CD14-positive monocyte (primary cell): ENCODE measurements at regions not wholly inside any gene's neighbourhood (a gene's known extent, or its start where the extent isn't known, plus 50 kb on each side); places are given as distances from the start of the nearest gene placed in this dataset.
A peak's percentile ranks its signal among the peaks of the same experiment; 100 is the strongest.

Experiments
- DNase-seq, 3 donors: peaks; one replicate each; pipeline ENCODE4 v3.0.0-alpha.2; 2011 to 2022
- H2AFZ ChIP-seq: 2 replicates; pipeline ENCODE4 v1.6.0; 2012; ENCODE audit warnings: mild to moderate bottlenecking, low read depth, low read length, inconsistent platforms; ENCODE audit not compliant: insufficient read depth, poor library complexity, severe bottlenecking
- H3K27ac ChIP-seq, 2 donors: 1 replicate in 1 of 2; 2 replicates in 1 of 2; pipeline ENCODE4 v1.5.1; 2012 to 2013; ENCODE audit warnings: low read length in 2 of 2, control low read depth in 1 of 2, inconsistent platforms in 1 of 2, low read depth in 1 of 2, mild to moderate bottlenecking in 1 of 2
- H3K27me3 ChIP-seq, 2 donors: one replicate each; pipeline versions ENCODE4 v1.6.0 to v1.6.1; 2011 to 2013; ENCODE audit warnings: low read length in 2 of 2; ENCODE audit not compliant: control insufficient read depth in 2 of 2, insufficient read depth in 2 of 2
- H3K36me3 ChIP-seq, 2 donors: replicated peaks in 1 of 2; 1 replicate in 1 of 2; 2 replicates in 1 of 2; pipeline versions ENCODE4 v1.5.1 to v1.6.1; 2012 to 2013; ENCODE audit warnings: low read length in 2 of 2, control low read depth in 1 of 2, inconsistent platforms in 1 of 2, mild to moderate bottlenecking in 1 of 2; ENCODE audit not compliant: insufficient read depth in 2 of 2, control insufficient read depth in 1 of 2
- H3K4me1 ChIP-seq, 2 donors: 1 replicate in 1 of 2; 2 replicates in 1 of 2; pipeline versions ENCODE4 v1.5.1 to v1.6.1; 2012 to 2013; ENCODE audit warnings: low read length in 2 of 2, control low read depth in 1 of 2, inconsistent platforms in 1 of 2, mild to moderate bottlenecking in 1 of 2, moderate library complexity in 1 of 2; ENCODE audit not compliant: insufficient read depth in 2 of 2, control insufficient read depth in 1 of 2
- H3K4me2 ChIP-seq: replicated peaks from 2 replicates; pipeline ENCODE3; 2012; ENCODE audit warnings: low read length, moderate library complexity, mild to moderate bottlenecking; ENCODE audit not compliant: poor library complexity, severe bottlenecking; ENCODE audit errors: extremely low read depth
- H3K4me3 ChIP-seq, 3 experiments: fragments of 200-600 bp in 1 of 3; sonication (generic) in 1 of 3; replicated peaks in 1 of 3; 1 replicate in 2 of 3; 2 replicates in 1 of 3; pipeline ENCODE4 v1.5.1; 2011 to 2013; ENCODE audit warnings: low read length in 3 of 3, mild to moderate bottlenecking in 3 of 3, control low read depth in 2 of 3, low read depth in 2 of 3, inconsistent platforms in 1 of 3, moderate library complexity in 1 of 3
- H3K79me2 ChIP-seq: 2 replicates; pipeline ENCODE4 v1.6.0; 2012; ENCODE audit warnings: mild to moderate bottlenecking, control low read depth, inconsistent platforms, low read length, moderate library complexity; ENCODE audit not compliant: insufficient read depth
- H3K9ac ChIP-seq: 2 replicates; pipeline ENCODE4 v1.6.0; 2017; ENCODE audit warnings: low read length, mild to moderate bottlenecking; ENCODE audit not compliant: insufficient read depth, poor library complexity, severe bottlenecking
- H3K9me3 ChIP-seq, 2 donors: replicated peaks in 1 of 2; 1 replicate in 1 of 2; 2 replicates in 1 of 2; pipeline versions ENCODE4 v1.5.1 to v1.6.1; 2012 to 2013; ENCODE audit warnings: low read length in 2 of 2, control low read depth in 1 of 2; ENCODE audit not compliant: control insufficient read depth in 1 of 2, insufficient read depth in 1 of 2
- H4K20me1 ChIP-seq: 2 replicates; pipeline ENCODE4 v1.6.0; 2012; ENCODE audit warnings: mild to moderate bottlenecking, low read length, control low read depth, moderate library complexity; ENCODE audit not compliant: insufficient read depth
- H3K27ac Mint-ChIP-seq, 7 donors: one replicate each; pipeline ENCODE4 v1.8.0; 2020; ENCODE audit warnings: mild to moderate bottlenecking in 7 of 7, mixed read lengths in 7 of 7, moderate library complexity in 6 of 7, inconsistent platforms in 2 of 7
- H3K27me3 Mint-ChIP-seq, 3 donors: one replicate each; pipeline ENCODE4 v1.8.0; 2021 to 2022; ENCODE audit warnings: low read depth in 3 of 3, mild to moderate bottlenecking in 3 of 3, mixed read lengths in 3 of 3, moderate library complexity in 3 of 3, inconsistent platforms in 1 of 3
- H3K36me3 Mint-ChIP-seq, 2 donors: one replicate each; pipeline ENCODE4 v1.8.0; 2020; ENCODE audit warnings: mixed read lengths in 2 of 2, inconsistent platforms in 1 of 2, mild to moderate bottlenecking in 1 of 2
- H3K4me1 Mint-ChIP-seq: one replicate; pipeline ENCODE4 v1.8.0; 2020; ENCODE audit warnings: mild to moderate bottlenecking, mixed read lengths
- H3K4me3 Mint-ChIP-seq, 2 donors: one replicate each; pipeline ENCODE4 v1.8.0; 2020; ENCODE audit warnings: mild to moderate bottlenecking in 2 of 2, mixed read lengths in 2 of 2, moderate library complexity in 1 of 2
- H3K9me3 Mint-ChIP-seq, 7 donors: one replicate each; pipeline ENCODE4 v1.8.0; 2020 to 2022; ENCODE audit warnings: mixed read lengths in 7 of 7, mild to moderate bottlenecking in 6 of 7, moderate library complexity in 6 of 7, inconsistent platforms in 2 of 7
- CTCF ChIP-seq: fragments of 200-600 bp; IDR thresholded peaks from one replicate; pipeline ENCODE4 v1.8.0; 2022; ENCODE audit warnings: antibody characterized with exemption, mild to moderate bottlenecking
- WGBS: methylation state at CpG from one replicate; pipeline ENCODE4 v1.1.5; 2013; ENCODE audit warnings: missing lambda C conversion rate; ENCODE audit not compliant: insufficient coverage; 5-methylcytosine and 5-hydroxymethylcytosine counted together
- intact Hi-C, 2 donors: fragments of 100-400 bp; cut with micrococcal nuclease; formaldehyde crosslinking; loops; one replicate each; pipeline versions ENCODE4 v1.15.0 to v1.15.1; 2023

GRCh38 chr11:86132667-86133249, 63.9 kb upstream of the PICALM start:
- Mint-ChIP-seq H3K4me3 (no peak overlapping the region), H3K36me3 (no peaks in the 10 kb centered on the region), H3K9me3 (no peaks in the 10 kb centered on the region), H3K27ac (peak overlapping the region in 1 of 7 donors; percentile 6), H3K4me1 (peaks cover 52% of the 10 kb centered on the region), H3K27me3 (no peaks in the 10 kb centered on the region)
- 92% methylated on average over 2 of the region's 7 CpGs for WGBS
- no peaks in the 10 kb centered on the region for H3K36me3 ChIP-seq
- H4K20me1 ChIP-seq, result no peaks in the 10 kb centered on the region
- H3K27me3 ChIP-seq, result no peaks in the 10 kb centered on the region
- H2AFZ ChIP-seq, result no peak overlapping the region
- intact Hi-C loops, result loop anchor here in 1 of 2 donors (10.0 kb wide), 1 partner anchor 58 kb away; no protein-coding TSS in a partner anchor
- no peaks in the 10 kb centered on the region for H3K79me2 ChIP-seq
- no peak overlapping the region for H3K9ac ChIP-seq
- TF ChIP-seq CTCF, result no peak
- H3K4me1 ChIP-seq, result peaks cover 51 to 52% of the 10 kb centered on the region in 2 donors
- no peaks in the 10 kb centered on the region for H3K9me3 ChIP-seq
- DNase-seq, result no peak
- no peak overlapping the region for H3K4me2 ChIP-seq
- no peak overlapping the region for H3K4me3 ChIP-seq
- no peak overlapping the region for H3K27ac ChIP-seq

GRCh38 chr11:86129740-86130540, 61.1 kb upstream of the PICALM start:
- Mint-ChIP-seq H3K9me3 (no peaks in the 10 kb centered on the region), H3K36me3 (no peaks in the 10 kb centered on the region), H3K4me1 (peaks cover 27% of the 10 kb centered on the region), H3K4me3 (no peak overlapping the region), H3K27ac (peak overlapping the region in 1 of 7 donors; percentile 60), H3K27me3 (no peaks in the 10 kb centered on the region)
- no CpG with 5 or more reads among the region's 3 CpGs for WGBS
- Histone ChIP-seq H3K79me2 (no peaks in the 10 kb centered on the region), H3K9me3 (no peaks in the 10 kb centered on the region), H3K4me2 (no peak overlapping the region), H4K20me1 (no peaks in the 10 kb centered on the region), H3K4me3 (no peak overlapping the region), H3K27me3 (no peaks in the 10 kb centered on the region), H3K27ac (no peak overlapping the region), H2AFZ (no peak overlapping the region), H3K9ac (no peak overlapping the region), H3K4me1 (peaks cover 24% of the 10 kb centered on the region in 2 donors), H3K36me3 (no peaks in the 10 kb centered on the region)
- intact Hi-C loops, result loop anchor here in 1 of 2 donors (10.0 kb wide), 1 partner anchor 55 kb away; no protein-coding TSS in a partner anchor
- no peak for TF ChIP-seq CTCF
- DNase-seq, result no peak
